Colonic mucosa (tissue), 4 donors: ENCODE measurements at regions not wholly inside any gene's neighbourhood (a gene's known extent, or its start where the extent isn't known, plus 50 kb on each side); places are given as distances from the start of the nearest gene placed in this dataset.

ENCODE experiments used
- DNase-seq: peaks from one replicate; pipeline ENCODE4 v3.0.0-alpha.2; 2020
- H3K27ac ChIP-seq: fragments of 200-600 bp; one replicate; pipeline ENCODE4 v1.8.0; 2021
- H3K27me3 ChIP-seq: fragments of 200-600 bp; one replicate; pipeline ENCODE4 v1.8.0; 2021
- H3K36me3 ChIP-seq: fragments of 200-600 bp; one replicate; pipeline ENCODE4 v1.8.0; 2021
- H3K4me1 ChIP-seq: fragments of 200-600 bp; one replicate; pipeline ENCODE4 v1.8.0; 2021; ENCODE audit warnings: mild to moderate bottlenecking
- H3K4me3 ChIP-seq: fragments of 200-600 bp; one replicate; pipeline ENCODE4 v1.8.0; 2021
- H3K9ac ChIP-seq, 2 donors: one replicate each; pipeline ENCODE4 v1.7.0; 2013; ENCODE audit warnings: control low read depth in 2 of 2, low read depth in 2 of 2, low read length in 2 of 2
- H3K9me3 ChIP-seq: fragments of 200-600 bp; one replicate; pipeline ENCODE4 v1.8.0; 2021
- CTCF ChIP-seq: fragments of 200-600 bp; IDR thresholded peaks from one replicate; pipeline ENCODE4 v1.8.0; 2022; ENCODE audit warnings: antibody characterized with exemption, mild to moderate bottlenecking
- intact Hi-C: fragments of 100-400 bp; cut with DNase I; formaldehyde crosslinking; loops from one replicate; pipeline ENCODE4 v1.14.1; 2022
- donor health status: healthy.
- donor health status: DM: no; HTN: no; CAD: no.
- donor health status: DM: no; HTN: no; CAD: no.

- H3K36me3 ChIP-seq: no peaks in the 10 kb centered on the region
- TF ChIP-seq CTCF: no peak
- no peak for DNase-seq
- H3K4me3 ChIP-seq: no peak overlapping the region
- H3K27ac ChIP-seq: no peak overlapping the region
- intact Hi-C loops: no loop called here
- H3K27me3 ChIP-seq: no peaks in the 10 kb centered on the region
- no peaks in the 10 kb centered on the region for H3K4me1 ChIP-seq
- no peaks in the 10 kb centered on the region for H3K9me3 ChIP-seq
- no peak overlapping the region for H3K9ac ChIP-seq
These were observed 50.2 kb upstream of the THSD7B start for GRCh38 chr2:136715146-136715545.

DNA sequence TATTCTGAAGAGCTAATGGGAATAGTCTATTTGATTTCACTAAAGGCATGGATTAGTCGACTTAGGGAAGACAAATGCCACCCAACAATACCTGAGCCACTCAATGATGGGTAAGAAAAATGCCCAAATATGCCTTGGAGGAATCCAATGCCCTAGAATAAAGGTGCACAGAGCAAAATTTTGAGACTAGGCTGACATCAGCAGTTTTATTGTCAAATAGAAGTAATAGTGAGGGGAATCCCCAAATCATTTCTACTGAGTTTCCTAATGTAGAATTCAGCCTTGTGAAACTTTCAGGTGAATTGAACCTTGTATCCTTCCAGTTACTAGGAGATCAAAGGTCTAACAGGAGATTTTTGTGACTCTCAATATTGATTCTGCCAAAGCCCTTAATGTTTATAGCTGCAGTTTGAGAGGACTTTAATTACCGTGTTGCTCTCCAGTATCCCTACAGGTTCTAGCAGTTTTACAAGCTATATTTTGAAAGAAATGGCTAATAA, 50.8 kb upstream of the THSD7B start:
- Histone ChIP-seq H3K4me1 (no peaks in the 10 kb centered on the region), H3K27me3 (no peaks in the 10 kb centered on the region), H3K9ac (no peak overlapping the region), H3K36me3 (no peaks in the 10 kb centered on the region), H3K9me3 (no peaks in the 10 kb centered on the region), H3K27ac (no peak overlapping the region), H3K4me3 (no peak overlapping the region)
- DNase-seq: no peak
- intact Hi-C loops: no loop called here
- TF ChIP-seq CTCF: no peak

GRCh38 chr2:136713739-136714138, 51.6 kb upstream of the THSD7B start:
- H3K27me3 ChIP-seq: no peaks in the 10 kb centered on the region
- no peak for DNase-seq
- TF ChIP-seq CTCF: no peak
- no peak overlapping the region for H3K27ac ChIP-seq
- no peaks in the 10 kb centered on the region for H3K36me3 ChIP-seq
- H3K9ac ChIP-seq: no peak overlapping the region
- no peak overlapping the region for H3K4me3 ChIP-seq
- intact Hi-C loops: no loop called here
- no peaks in the 10 kb centered on the region for H3K4me1 ChIP-seq
- H3K9me3 ChIP-seq: no peaks in the 10 kb centered on the region

DNA sequence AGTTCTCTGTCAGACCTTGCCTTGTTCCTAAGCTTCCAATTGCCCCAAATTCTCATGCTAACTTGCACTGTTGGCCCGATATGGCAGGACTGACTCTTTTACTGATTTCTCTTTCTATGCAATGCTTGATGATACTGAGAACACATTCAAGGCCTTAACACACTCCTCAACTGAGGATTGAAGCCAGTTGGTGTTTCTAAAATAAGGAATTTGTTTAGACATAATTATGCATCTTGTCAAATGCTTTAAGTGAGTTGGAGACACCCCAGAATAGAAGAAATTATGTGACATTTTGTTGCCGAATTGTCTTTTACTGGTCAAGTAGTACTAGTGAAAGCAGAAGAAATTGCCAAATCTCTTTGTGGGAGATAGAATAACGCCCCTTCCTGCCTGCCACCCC, 60.0 kb upstream of the THSD7B start:
- Histone ChIP-seq H3K36me3 (no peaks in the 10 kb centered on the region), H3K27me3 (no peaks in the 10 kb centered on the region), H3K9ac (no peak overlapping the region), H3K9me3 (no peaks in the 10 kb centered on the region), H3K27ac (no peak overlapping the region), H3K4me3 (no peak overlapping the region), H3K4me1 (no peaks in the 10 kb centered on the region)
- no peak for TF ChIP-seq CTCF
- DNase-seq: no peak
- intact Hi-C loops: no loop called here

DNA sequence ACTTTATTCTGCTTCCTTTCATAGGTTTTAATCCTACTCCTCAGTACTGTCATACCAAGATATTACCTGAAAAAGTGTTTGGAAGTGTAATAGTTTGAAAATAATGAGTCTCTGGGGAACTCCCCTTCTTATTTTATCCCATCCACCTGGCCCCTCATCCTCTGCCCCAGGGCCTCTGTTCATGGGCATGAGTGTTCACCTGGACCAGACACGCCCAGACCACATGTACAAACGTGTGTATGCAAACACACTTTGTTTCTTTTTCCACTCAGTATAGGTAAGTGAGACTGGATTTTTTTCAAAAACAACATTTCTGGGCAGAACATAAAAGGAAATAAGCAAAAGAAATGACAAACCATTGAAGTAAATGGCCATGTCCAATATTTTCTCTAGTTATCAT, 62.1 kb upstream of the THSD7B start:
- intact Hi-C loops: no loop called here
- Histone ChIP-seq H3K4me3 (no peak overlapping the region), H3K9me3 (no peaks in the 10 kb centered on the region), H3K4me1 (no peaks in the 10 kb centered on the region), H3K27me3 (no peaks in the 10 kb centered on the region), H3K36me3 (no peaks in the 10 kb centered on the region), H3K9ac (no peak overlapping the region), H3K27ac (no peak overlapping the region)
- DNase-seq: no peak
- TF ChIP-seq CTCF: no peak

DNA sequence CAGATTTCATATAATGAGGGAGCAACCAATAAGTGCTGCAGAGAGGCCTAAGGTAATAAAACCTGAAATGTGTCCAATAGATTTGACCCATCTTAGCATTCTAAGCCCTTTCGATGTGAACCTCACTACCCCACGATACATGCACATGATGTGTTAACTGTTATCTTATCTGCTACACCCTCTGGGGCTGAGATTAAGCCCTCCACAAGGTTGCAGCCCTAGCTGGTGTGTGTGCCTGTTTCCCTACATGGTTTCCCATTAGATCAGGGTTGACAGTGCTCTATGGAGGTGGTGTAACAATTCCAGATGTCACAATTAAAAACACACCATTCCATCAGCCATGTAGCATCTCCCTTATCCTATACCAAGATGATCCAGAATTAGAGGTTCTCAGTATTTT, 68.9 kb upstream of the THSD7B start:
- intact Hi-C loops: no loop called here
- no peak overlapping the region for H3K27ac ChIP-seq
- H3K4me3 ChIP-seq: no peak overlapping the region
- H3K27me3 ChIP-seq: no peaks in the 10 kb centered on the region
- H3K36me3 ChIP-seq: no peaks in the 10 kb centered on the region
- no peak overlapping the region for H3K9ac ChIP-seq
- no peak for DNase-seq
- no peaks in the 10 kb centered on the region for H3K4me1 ChIP-seq
- no peaks in the 10 kb centered on the region for H3K9me3 ChIP-seq
- TF ChIP-seq CTCF: no peak
